PFSK-1 (cell line): ENCODE measurements at regions not wholly inside any gene's neighbourhood (a gene's known extent, or its start where the extent isn't known, plus 50 kb on each side); places are given as distances from the start of the nearest gene placed in this dataset.

Source experiments
- POLR2AphosphoS5 ChIP-seq: IDR thresholded peaks from 2 replicates; pipeline ENCODE4 v1.6.1; 2012; ENCODE audit warnings: low read depth, mild to moderate bottlenecking, control low read depth, low read length, moderate library complexity
- SIN3A ChIP-seq: IDR thresholded peaks from 2 replicates; pipeline ENCODE4 v1.6.1; 2012; ENCODE audit warnings: mild to moderate bottlenecking, low read length, moderate library complexity, borderline replicate concordance; ENCODE audit not compliant: insufficient read depth
- TAF1 ChIP-seq: IDR thresholded peaks from 2 replicates; pipeline ENCODE4 v1.6.1; 2012; ENCODE audit warnings: low read length, control low read depth, borderline replicate concordance; ENCODE audit not compliant: insufficient read depth
- TF ChIP-seq, protein P1 (sequence below), 2 experiments: IDR thresholded peaks; 2 replicates each; pipeline versions ENCODE4 v1.6.1 to v1.8.0; 2011 to 2012; ENCODE audit warnings: low read depth in 2 of 2, low read length in 2 of 2, control low read depth in 1 of 2, inconsistent platforms in 1 of 2, mild to moderate bottlenecking in 1 of 2, moderate library complexity in 1 of 2; ENCODE audit not compliant: insufficient read depth in 1 of 2

DNA sequence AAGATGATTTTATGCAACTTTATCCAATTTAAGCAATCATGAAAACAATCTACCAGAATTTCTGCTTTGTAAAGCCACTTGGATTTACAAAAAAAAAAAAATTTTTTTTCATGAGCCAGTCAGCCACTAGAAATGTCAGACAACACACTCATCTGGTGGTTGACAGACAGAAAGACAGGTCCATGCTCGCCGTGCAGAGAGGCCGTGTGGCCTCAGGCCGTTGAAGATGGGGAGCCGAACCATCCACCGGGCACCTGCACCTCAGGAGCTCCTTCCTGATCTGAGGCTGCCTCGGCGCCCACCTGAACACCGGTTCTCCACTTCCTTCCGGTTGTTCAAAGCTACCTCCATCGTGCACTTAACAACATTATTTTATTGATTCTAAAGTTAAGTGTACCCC, 138.0 kb upstream of the IRX4 start:
- TF ChIP-seq POLR2AphosphoS5 (no peak), SIN3A (no peak), TAF1 (no peak)
- TF ChIP-seq, protein P1, sequence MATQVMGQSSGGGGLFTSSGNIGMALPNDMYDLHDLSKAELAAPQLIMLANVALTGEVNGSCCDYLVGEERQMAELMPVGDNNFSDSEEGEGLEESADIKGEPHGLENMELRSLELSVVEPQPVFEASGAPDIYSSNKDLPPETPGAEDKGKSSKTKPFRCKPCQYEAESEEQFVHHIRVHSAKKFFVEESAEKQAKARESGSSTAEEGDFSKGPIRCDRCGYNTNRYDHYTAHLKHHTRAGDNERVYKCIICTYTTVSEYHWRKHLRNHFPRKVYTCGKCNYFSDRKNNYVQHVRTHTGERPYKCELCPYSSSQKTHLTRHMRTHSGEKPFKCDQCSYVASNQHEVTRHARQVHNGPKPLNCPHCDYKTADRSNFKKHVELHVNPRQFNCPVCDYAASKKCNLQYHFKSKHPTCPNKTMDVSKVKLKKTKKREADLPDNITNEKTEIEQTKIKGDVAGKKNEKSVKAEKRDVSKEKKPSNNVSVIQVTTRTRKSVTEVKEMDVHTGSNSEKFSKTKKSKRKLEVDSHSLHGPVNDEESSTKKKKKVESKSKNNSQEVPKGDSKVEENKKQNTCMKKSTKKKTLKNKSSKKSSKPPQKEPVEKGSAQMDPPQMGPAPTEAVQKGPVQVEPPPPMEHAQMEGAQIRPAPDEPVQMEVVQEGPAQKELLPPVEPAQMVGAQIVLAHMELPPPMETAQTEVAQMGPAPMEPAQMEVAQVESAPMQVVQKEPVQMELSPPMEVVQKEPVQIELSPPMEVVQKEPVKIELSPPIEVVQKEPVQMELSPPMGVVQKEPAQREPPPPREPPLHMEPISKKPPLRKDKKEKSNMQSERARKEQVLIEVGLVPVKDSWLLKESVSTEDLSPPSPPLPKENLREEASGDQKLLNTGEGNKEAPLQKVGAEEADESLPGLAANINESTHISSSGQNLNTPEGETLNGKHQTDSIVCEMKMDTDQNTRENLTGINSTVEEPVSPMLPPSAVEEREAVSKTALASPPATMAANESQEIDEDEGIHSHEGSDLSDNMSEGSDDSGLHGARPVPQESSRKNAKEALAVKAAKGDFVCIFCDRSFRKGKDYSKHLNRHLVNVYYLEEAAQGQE (IDR thresholded peaks at IDR 0.05; ENCODE audit: insufficient read depth in 1 of 2, low read depth in 2 of 2, low read length in 2 of 2), result no peak
